Vagina (tissue), 2 donors: ENCODE measurements at regions not wholly inside any gene's neighbourhood (a gene's known extent, or its start where the extent isn't known, plus 50 kb on each side); places are given as distances from the start of the nearest gene placed in this dataset.
"Not testable (repeated sequence)": the region's sequence is repeated elsewhere in the genome, so short reads cannot be mapped to it uniquely, and the experiment has no call there.

ENCODE experiments used
- DNase-seq, 2 donors: peaks; one replicate each; pipeline ENCODE4 v3.0.0-alpha.2; 2017; ENCODE audit errors: extremely low spot score in 2 of 2
- H3K27ac ChIP-seq: fragments of 200-600 bp; sonication (generic); one replicate; pipeline ENCODE4 v1.5.1; 2019
- H3K27me3 ChIP-seq: fragments of 200-600 bp; sonication (generic); one replicate; pipeline ENCODE4 v1.5.1; 2019
- H3K36me3 ChIP-seq, 2 donors: fragments of 200-600 bp; sonication (generic); one replicate each; pipeline ENCODE4 v1.5.1; 2017 to 2019
- H3K4me1 ChIP-seq: fragments of 200-600 bp; sonication (generic); one replicate; pipeline ENCODE4 v1.5.1; 2019
- H3K4me3 ChIP-seq, 2 donors: fragments of 200-600 bp; sonication (generic); 1 replicate in 1 of 2; 2 replicates in 1 of 2; pipeline ENCODE4 v1.5.1; 2016 to 2019
- H3K9me3 ChIP-seq: fragments of 200-600 bp; sonication (generic); one replicate; pipeline ENCODE4 v1.5.1; 2019
- CTCF ChIP-seq, 3 experiments: fragments of 450-650 bp in 2 of 3; fragments of 200-600 bp in 1 of 3; sonication (generic) in 1 of 3; IDR thresholded peaks; one replicate each; pipeline ENCODE4 v1.5.1; 2017 to 2019; ENCODE audit warnings: antibody characterized with exemption in 3 of 3, mild to moderate bottlenecking in 2 of 3, moderate library complexity in 2 of 3
- POLR2A ChIP-seq, 2 donors: fragments of 450-650 bp; IDR thresholded peaks; one replicate each; pipeline ENCODE4 v1.6.1; 2017; ENCODE audit warnings: antibody characterized with exemption in 2 of 2, mild to moderate bottlenecking in 2 of 2, moderate library complexity in 2 of 2
- POLR2AphosphoS5 ChIP-seq, 2 donors: sonication (generic); formaldehyde crosslinking; IDR thresholded peaks; one replicate each; pipeline ENCODE4 v1.9.0; 2017; ENCODE audit warnings: antibody characterized with exemption in 2 of 2, mild to moderate bottlenecking in 2 of 2, low read depth in 1 of 2; ENCODE audit not compliant: insufficient read depth in 1 of 2
- intact Hi-C: fragments of 100-400 bp; cut with DNase I; formaldehyde crosslinking; loops from one replicate; pipeline ENCODE4 v1.15.1; 2023

DNA sequence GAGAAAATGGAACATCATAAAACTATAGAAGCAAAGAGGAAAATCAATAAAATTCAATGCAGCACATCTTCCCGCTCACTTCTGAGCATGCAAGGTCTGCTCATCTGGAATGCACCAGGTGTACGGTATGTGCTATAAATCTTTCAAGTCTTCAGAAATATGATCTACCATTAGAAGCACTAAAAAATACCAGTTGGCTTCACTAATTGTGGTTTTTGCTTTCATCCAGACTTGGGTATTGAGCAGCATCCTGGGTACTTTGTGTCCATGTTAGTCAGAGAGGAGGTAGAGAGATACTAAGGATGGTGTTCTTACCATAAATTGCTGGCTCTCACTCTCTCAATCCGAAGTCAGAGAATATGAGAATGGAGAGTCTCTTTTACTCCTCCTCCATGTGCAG lies 477.1 kb downstream of the PPARGC1A start:
- no peak overlapping the region for H3K27ac ChIP-seq
- H3K9me3 ChIP-seq, result no peaks in the 10 kb centered on the region
- DNase-seq, result no peak
- no peaks in the 10 kb centered on the region for H3K36me3 ChIP-seq
- H3K4me1 ChIP-seq, result no peaks in the 10 kb centered on the region
- intact Hi-C loops, result no loop called here
- H3K27me3 ChIP-seq, result no peaks in the 10 kb centered on the region
- no peak for TF ChIP-seq POLR2A (IDR thresholded peaks at IDR 0.05)
- TF ChIP-seq CTCF (IDR thresholded peaks at IDR 0.05), result no peak
- TF ChIP-seq POLR2AphosphoS5 (IDR thresholded peaks at IDR 0.05; ENCODE audit: insufficient read depth in 1 of 2, low read depth in 1 of 2), result no peak
- no peak overlapping the region for H3K4me3 ChIP-seq

GRCh38 chr4:23408913-23409312 lies 480.9 kb downstream of the PPARGC1A start:
- DNase-seq, intact Hi-C loops, H3K27me3 ChIP-seq, H3K27ac ChIP-seq, H3K4me1 ChIP-seq, H3K36me3 ChIP-seq, H3K4me3 ChIP-seq, H3K9me3 ChIP-seq: not testable (repeated sequence)

GRCh38 chr4:23401572-23401971 lies 488.3 kb downstream of the PPARGC1A start:
- Histone ChIP-seq H3K27ac (no peak overlapping the region), H3K36me3 (no peaks in the 10 kb centered on the region), H3K4me3 (no peak overlapping the region), H3K9me3 (no peaks in the 10 kb centered on the region), H3K27me3 (no peaks in the 10 kb centered on the region), H3K4me1 (no peaks in the 10 kb centered on the region)
- no peak for TF ChIP-seq POLR2AphosphoS5 (IDR thresholded peaks at IDR 0.05; ENCODE audit: insufficient read depth in 1 of 2, low read depth in 1 of 2)
- TF ChIP-seq POLR2A (IDR thresholded peaks at IDR 0.05), result no peak
- no peak for TF ChIP-seq CTCF (IDR thresholded peaks at IDR 0.05)
- no peak for DNase-seq
- intact Hi-C loops, result no loop called here

- Histone ChIP-seq H3K4me1 (no peaks in the 10 kb centered on the region), H3K4me3 (no peak overlapping the region), H3K36me3 (no peaks in the 10 kb centered on the region), H3K27me3 (no peaks in the 10 kb centered on the region), H3K27ac (no peak overlapping the region), H3K9me3 (no peaks in the 10 kb centered on the region)
- intact Hi-C loops, result no loop called here
- DNase-seq, result no peak
- TF ChIP-seq POLR2A (IDR thresholded peaks at IDR 0.05), result no peak
- no peak for TF ChIP-seq POLR2AphosphoS5 (IDR thresholded peaks at IDR 0.05; ENCODE audit: insufficient read depth in 1 of 2, low read depth in 1 of 2)
- no peak for TF ChIP-seq CTCF (IDR thresholded peaks at IDR 0.05)
Observed at GRCh38 chr4:23392860-23393458, 496.9 kb downstream of the PPARGC1A start.

GRCh38 chr4:23390246-23390645 lies 499.6 kb downstream of the PPARGC1A start:
- TF ChIP-seq POLR2AphosphoS5 (IDR thresholded peaks at IDR 0.05; ENCODE audit: insufficient read depth in 1 of 2, low read depth in 1 of 2) (no peak), POLR2A (IDR thresholded peaks at IDR 0.05) (no peak), CTCF (IDR thresholded peaks at IDR 0.05) (no peak)
- Histone ChIP-seq H3K9me3 (no peaks in the 10 kb centered on the region), H3K4me3 (no peak overlapping the region), H3K4me1 (no peaks in the 10 kb centered on the region), H3K36me3 (no peaks in the 10 kb centered on the region), H3K27ac (no peak overlapping the region), H3K27me3 (no peaks in the 10 kb centered on the region)
- intact Hi-C loops, result no loop called here
- DNase-seq, result no peak
